Progenitor cell of endocrine pancreas (in vitro differentiated cells): ENCODE measurements at regions not wholly inside any gene's neighbourhood (a gene's known extent, or its start where the extent isn't known, plus 50 kb on each side); places are given as distances from the start of the nearest gene placed in this dataset.

Experiments
- DNase-seq: peaks from one replicate; pipeline ENCODE4 v3.0.0; 2021; ENCODE audit warnings: low spot score; ENCODE audit not compliant: unreplicated experiment
- H3K27ac Mint-ChIP-seq: 2 replicates; pipeline ENCODE4 v1.8.0; 2021; ENCODE audit warnings: mild to moderate bottlenecking, moderate library complexity, mixed read lengths
- H3K27me3 Mint-ChIP-seq: 2 replicates; pipeline ENCODE4 v1.8.0; 2021; ENCODE audit warnings: mixed read lengths
- H3K36me3 Mint-ChIP-seq: 2 replicates; pipeline ENCODE4 v1.8.0; 2022; ENCODE audit warnings: mixed read lengths; ENCODE audit not compliant: insufficient read depth
- H3K4me1 Mint-ChIP-seq: 2 replicates; pipeline ENCODE4 v1.8.0; 2021; ENCODE audit warnings: low read depth, mixed read lengths
- H3K4me3 Mint-ChIP-seq: 2 replicates; pipeline ENCODE4 v1.8.0; 2021; ENCODE audit warnings: low read depth, mild to moderate bottlenecking, moderate library complexity, mixed read lengths
- H3K9me3 Mint-ChIP-seq: 2 replicates; pipeline ENCODE4 v1.8.0; 2021; ENCODE audit warnings: low read depth, mixed read lengths
- TF ChIP-seq, protein P1 (sequence below): fragments of 200-600 bp; sonication (generic); IDR thresholded peaks from one replicate; pipeline ENCODE4 v1.5.0; 2021; ENCODE audit warnings: antibody characterized with exemption, mild to moderate bottlenecking; ENCODE audit not compliant: unreplicated experiment

DNA sequence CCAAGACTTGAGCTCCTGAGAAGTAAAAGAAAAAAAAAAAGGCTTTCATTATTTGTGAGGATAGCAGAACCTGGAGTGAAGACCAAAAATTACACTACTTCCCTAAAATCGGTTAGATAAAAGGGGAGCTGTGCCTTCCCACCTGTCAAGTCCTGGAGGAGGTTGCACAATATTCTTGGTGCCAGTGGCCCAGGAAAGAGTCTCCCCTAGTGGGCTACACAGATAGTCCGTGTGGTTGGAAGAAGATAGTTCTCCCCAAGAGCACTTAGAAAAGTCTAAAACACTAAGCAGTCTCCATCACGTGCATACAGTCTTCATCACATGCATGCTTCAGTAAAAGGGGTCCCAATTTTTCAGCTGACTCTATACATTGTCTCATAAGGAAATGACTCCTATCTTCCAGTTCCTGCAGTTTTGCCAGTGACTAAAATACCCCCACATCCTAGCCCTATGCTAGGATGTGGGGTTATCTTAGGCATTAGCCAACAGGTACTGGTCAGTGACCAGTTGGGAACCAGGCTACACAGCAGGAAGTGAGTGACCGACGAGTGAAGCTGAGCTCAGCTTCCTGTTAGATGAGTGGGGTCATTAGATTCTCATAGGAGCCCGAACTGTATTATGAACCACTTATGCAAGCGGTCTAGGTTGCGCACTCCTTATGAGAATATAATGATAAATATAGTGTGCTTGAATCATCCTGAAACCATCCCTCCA lies 199.5 kb upstream of the FAM83B start:
- Mint-ChIP-seq H3K4me3 (no peak overlapping the region), H3K36me3 (no peaks in the 10 kb centered on the region), H3K27me3 (no peaks in the 10 kb centered on the region), H3K4me1 (no peaks in the 10 kb centered on the region), H3K9me3 (no peaks in the 10 kb centered on the region), H3K27ac (no peak overlapping the region)
- DNase-seq: no peak
- TF ChIP-seq, protein P1, sequence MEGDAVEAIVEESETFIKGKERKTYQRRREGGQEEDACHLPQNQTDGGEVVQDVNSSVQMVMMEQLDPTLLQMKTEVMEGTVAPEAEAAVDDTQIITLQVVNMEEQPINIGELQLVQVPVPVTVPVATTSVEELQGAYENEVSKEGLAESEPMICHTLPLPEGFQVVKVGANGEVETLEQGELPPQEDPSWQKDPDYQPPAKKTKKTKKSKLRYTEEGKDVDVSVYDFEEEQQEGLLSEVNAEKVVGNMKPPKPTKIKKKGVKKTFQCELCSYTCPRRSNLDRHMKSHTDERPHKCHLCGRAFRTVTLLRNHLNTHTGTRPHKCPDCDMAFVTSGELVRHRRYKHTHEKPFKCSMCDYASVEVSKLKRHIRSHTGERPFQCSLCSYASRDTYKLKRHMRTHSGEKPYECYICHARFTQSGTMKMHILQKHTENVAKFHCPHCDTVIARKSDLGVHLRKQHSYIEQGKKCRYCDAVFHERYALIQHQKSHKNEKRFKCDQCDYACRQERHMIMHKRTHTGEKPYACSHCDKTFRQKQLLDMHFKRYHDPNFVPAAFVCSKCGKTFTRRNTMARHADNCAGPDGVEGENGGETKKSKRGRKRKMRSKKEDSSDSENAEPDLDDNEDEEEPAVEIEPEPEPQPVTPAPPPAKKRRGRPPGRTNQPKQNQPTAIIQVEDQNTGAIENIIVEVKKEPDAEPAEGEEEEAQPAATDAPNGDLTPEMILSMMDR: no peak

DNA sequence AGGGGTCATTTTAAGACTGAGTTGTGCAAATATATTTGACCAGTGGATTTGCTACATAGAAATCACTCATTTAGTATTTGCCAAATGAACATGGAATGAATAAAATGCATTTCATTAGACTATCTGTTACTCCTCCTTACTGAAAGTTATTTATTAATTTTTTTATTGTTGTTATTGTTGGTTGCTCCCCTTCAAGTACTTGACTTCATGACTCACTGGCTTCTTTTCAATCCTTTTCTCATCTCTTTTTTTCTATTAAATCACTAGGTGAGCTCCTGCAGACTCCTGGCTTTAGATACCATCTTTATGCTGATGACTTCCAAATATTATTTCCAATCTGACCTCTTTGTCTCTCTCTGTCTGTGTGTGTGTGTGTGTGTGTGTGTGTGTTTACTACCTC lies 192.2 kb upstream of the FAM83B start:
- TF ChIP-seq, protein P1: no peak
- Mint-ChIP-seq H3K4me1 (peaks cover 9% of the 10 kb centered on the region), H3K27me3 (no peaks in the 10 kb centered on the region), H3K9me3 (no peaks in the 10 kb centered on the region), H3K4me3 (no peak overlapping the region), H3K36me3 (no peaks in the 10 kb centered on the region), H3K27ac (no peak overlapping the region)
- DNase-seq: no peak

DNA sequence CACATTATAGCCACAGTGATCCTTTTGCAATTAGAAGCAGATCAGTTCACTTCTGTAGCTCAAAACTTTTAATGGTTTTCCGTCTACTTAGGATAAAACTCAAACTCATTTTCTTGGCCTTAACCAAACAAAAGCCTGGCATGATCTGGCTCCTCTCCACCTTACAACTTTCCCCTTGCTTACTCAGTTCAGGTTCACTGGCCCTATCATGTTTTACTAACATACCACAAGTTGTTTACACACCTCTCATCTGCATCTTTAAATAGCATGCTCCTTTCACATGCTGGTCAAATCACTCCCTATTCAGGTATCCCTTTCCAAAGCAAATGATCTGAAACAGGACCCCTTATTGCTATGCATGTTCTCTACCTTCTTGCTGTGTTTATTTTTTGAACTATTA lies 191.4 kb upstream of the FAM83B start:
- TF ChIP-seq, protein P1: no peak
- H3K4me1 Mint-ChIP-seq: peaks cover 9% of the 10 kb centered on the region
- no peaks in the 10 kb centered on the region for H3K27me3 Mint-ChIP-seq
- H3K27ac Mint-ChIP-seq: peak overlapping the region; percentile 4
- H3K36me3 Mint-ChIP-seq: no peaks in the 10 kb centered on the region
- H3K4me3 Mint-ChIP-seq: no peak overlapping the region
- H3K9me3 Mint-ChIP-seq: no peaks in the 10 kb centered on the region
- no peak for DNase-seq

DNA sequence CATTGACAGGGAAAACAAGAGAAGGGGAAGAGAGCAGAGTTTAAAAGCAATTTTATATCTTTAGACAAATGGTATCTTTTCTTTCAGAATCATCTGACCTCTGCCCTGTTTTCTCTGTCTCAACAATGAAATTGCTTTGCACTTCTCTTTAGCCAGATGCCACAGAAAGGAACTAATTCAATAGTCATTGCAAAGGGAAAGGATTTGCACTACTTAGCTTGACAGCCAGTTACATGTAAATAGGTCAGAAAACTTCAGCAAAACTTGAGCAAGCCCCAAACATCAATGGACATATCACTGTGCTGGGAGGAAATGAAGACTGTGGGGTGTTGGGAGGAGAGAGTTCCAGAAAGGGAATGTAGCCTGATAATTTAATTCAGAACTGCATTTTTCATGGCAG lies 181.3 kb upstream of the FAM83B start:
- H3K4me3 Mint-ChIP-seq: no peak overlapping the region
- no peaks in the 10 kb centered on the region for H3K36me3 Mint-ChIP-seq
- DNase-seq: no peak
- H3K9me3 Mint-ChIP-seq: peaks cover 9% of the 10 kb centered on the region
- H3K27me3 Mint-ChIP-seq: no peaks in the 10 kb centered on the region
- no peak overlapping the region for H3K27ac Mint-ChIP-seq
- no peaks in the 10 kb centered on the region for H3K4me1 Mint-ChIP-seq
- TF ChIP-seq, protein P1: no peak

DNA sequence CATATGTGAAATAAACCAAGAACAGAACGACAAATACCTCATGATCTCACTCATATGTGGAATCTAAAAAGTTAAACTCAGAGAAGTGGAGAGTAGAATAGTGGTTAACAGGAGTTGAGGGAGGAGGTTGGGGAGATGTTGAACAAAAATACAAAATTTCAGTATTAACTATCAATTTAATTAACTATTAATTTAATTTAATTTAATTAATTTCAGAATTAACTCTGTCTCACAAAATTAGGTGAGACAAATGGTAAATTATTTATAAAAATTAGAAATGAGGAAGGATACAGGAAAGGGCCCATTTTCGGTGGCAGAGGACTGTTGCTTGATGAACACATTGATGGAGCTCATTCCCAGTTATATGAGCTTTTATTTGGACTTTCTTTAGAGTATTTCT lies 166.0 kb upstream of the FAM83B start:
- H3K4me3 Mint-ChIP-seq: no peak overlapping the region
- DNase-seq: no peak
- no peaks in the 10 kb centered on the region for H3K36me3 Mint-ChIP-seq

More for the DNA sequence above, 166.0 kb upstream of the FAM83B start:
- Mint-ChIP-seq H3K9me3 (no peaks in the 10 kb centered on the region), H3K27ac (no peak overlapping the region), H3K27me3 (no peaks in the 10 kb centered on the region), H3K4me1 (no peaks in the 10 kb centered on the region)
- TF ChIP-seq, protein P1: no peak
